ENCODE measurements at regions not wholly inside any gene's neighbourhood (a gene's known extent, or its start where the extent isn't known, plus 50 kb on each side); places are given as distances from the start of the nearest gene placed in this dataset.
A peak's percentile ranks its signal among the peaks of the same experiment; 100 is the strongest.
"Not testable (repeated sequence)": the region's sequence is repeated elsewhere in the genome, so short reads cannot be mapped to it uniquely, and the experiment has no call there.

- no peak for DNase-seq
Observed at GRCh38 chr1:203401199-203401877, 50.4 kb upstream of the FMOD start.

- DNase-seq: no peak
Observed at GRCh38 chr1:203402152-203402551, 51.2 kb upstream of the FMOD start.

- DNase-seq: no peak
Observed at GRCh38 chr1:203402629-203403337, 51.9 kb upstream of the FMOD start.

- DNase-seq: no peak
Observed at GRCh38 chr1:203403586-203403985, 52.7 kb upstream of the FMOD start.

GRCh38 chr1:203404546-203404945 lies 53.6 kb upstream of the FMOD start:
- DNase-seq: no peak

- no peak for DNase-seq
Observed at GRCh38 chr1:203405703-203406438, 54.9 kb upstream of the FMOD start.

- no peak for DNase-seq
Observed at GRCh38 chr1:203406446-203407045, 55.6 kb upstream of the FMOD start.

GRCh38 chr1:203407296-203407695 lies 56.4 kb upstream of the FMOD start:
- no peak for DNase-seq

- DNase-seq: no peak
Observed at GRCh38 chr1:203408486-203409481, 57.9 kb upstream of the FMOD start.

- DNase-seq: no peak
Observed at GRCh38 chr1:203410182-203410900, 59.4 kb upstream of the FMOD start.

GRCh38 chr1:203411431-203411830 lies 60.5 kb upstream of the FMOD start:
- DNase-seq: not testable (repeated sequence)

- no peak for DNase-seq
Observed at GRCh38 chr1:203419558-203419957, 56.0 kb upstream of the PRELP start.

- DNase-seq: no peak
Observed at GRCh38 chr1:203420263-203420662, 55.3 kb upstream of the PRELP start.

GRCh38 chr1:203421246-203421645 lies 54.4 kb upstream of the PRELP start:
- no peak for DNase-seq

GRCh38 chr1:203422116-203422515 lies 53.5 kb upstream of the PRELP start:
- no peak for DNase-seq

GRCh38 chr1:203422656-203423055 lies 53.0 kb upstream of the PRELP start:
- DNase-seq: no peak

- no peak for DNase-seq
Observed at GRCh38 chr1:203424285-203424684, 51.3 kb upstream of the PRELP start.

- DNase-seq: peak; percentile 43
Observed at GRCh38 chr1:203424861-203425662, 50.5 kb upstream of the PRELP start.

GRCh38 chr1:203425663-203425975 lies 50.0 kb upstream of the PRELP start:
- DNase-seq: no peak
